Keratinocyte (primary cell): ENCODE measurements at regions not wholly inside any gene's neighbourhood (a gene's known extent, or its start where the extent isn't known, plus 50 kb on each side); places are given as distances from the start of the nearest gene placed in this dataset.

Experiments used
- CTCF ChIP-seq, 3 experiments: IDR thresholded peaks in 1 of 3; conservative IDR thresholded peaks in 1 of 3; optimal IDR thresholded peaks in 1 of 3; 2 replicates in 2 of 3; 3 replicates in 1 of 3; pipeline versions ENCODE3 to v1.5.1; 2011; ENCODE audit warnings: low read length in 3 of 3, mild to moderate bottlenecking in 3 of 3, moderate library complexity in 2 of 3, control low read depth in 1 of 3, inconsistent platforms in 1 of 3; ENCODE audit not compliant: insufficient read depth in 2 of 3; ENCODE audit errors: extremely low read depth in 1 of 3
- EZH2 ChIP-seq: IDR thresholded peaks from one replicate; pipeline ENCODE4 v1.6.1; 2012; ENCODE audit warnings: inconsistent platforms, mild to moderate bottlenecking, low read length, moderate library complexity

GRCh38 chr11:112783945-112784322 is 177.3 kb upstream of the NCAM1 start:
- TF ChIP-seq EZH2, result no peak
- TF ChIP-seq CTCF (optimal IDR thresholded peaks at IDR 0.05 in 1 of 3, IDR thresholded peaks at IDR 0.05 in 1 of 3, conservative IDR thresholded peaks at IDR 0.05 in 1 of 3; ENCODE audit: extremely low read depth in 1 of 3, insufficient read depth in 2 of 3, low read length in 3 of 3), result no peak
